SK-N-SH (cell line): ENCODE measurements at regions not wholly inside any gene's neighbourhood (a gene's known extent, or its start where the extent isn't known, plus 50 kb on each side); places are given as distances from the start of the nearest gene placed in this dataset.

ENCODE experiments used
- CTCF ChIP-seq: fragments of 200-600 bp; sonication (generic); IDR thresholded peaks from 2 replicates; pipeline ENCODE4 v1.6.1; 2017; ENCODE audit warnings: antibody characterized with exemption, mild to moderate bottlenecking, moderate library complexity
- ELF1 ChIP-seq: IDR thresholded peaks from 2 replicates; pipeline ENCODE4 v1.4.0; 2012
- EP300 ChIP-seq, 2 experiments: IDR thresholded peaks; 2 replicates each; pipeline versions ENCODE4 v1.4.0 to v1.6.1; 2012; ENCODE audit warnings: borderline replicate concordance in 1 of 2, low read depth in 1 of 2, low read length in 1 of 2
- FOXM1 ChIP-seq: IDR thresholded peaks from 2 replicates; pipeline ENCODE4 v1.4.0; 2012; ENCODE audit warnings: low read depth, mild to moderate bottlenecking
- GABPA ChIP-seq: IDR thresholded peaks from 2 replicates; pipeline ENCODE4 v1.4.0; 2012; ENCODE audit warnings: low read depth, mild to moderate bottlenecking
- MAX ChIP-seq: IDR thresholded peaks from 2 replicates; pipeline ENCODE4 v1.4.0; 2012; ENCODE audit warnings: low read depth
- MXI1 ChIP-seq: IDR thresholded peaks from 2 replicates; pipeline ENCODE4 v1.6.1; 2012; ENCODE audit warnings: mild to moderate bottlenecking, low read depth, low read length, improper control_type of control experiment
- NRF1 ChIP-seq: IDR thresholded peaks from 2 replicates; pipeline ENCODE4 v1.6.1; 2012; ENCODE audit warnings: low read depth, mild to moderate bottlenecking, low read length
- POLR2AphosphoS5 ChIP-seq: IDR thresholded peaks from 2 replicates; pipeline ENCODE4 v1.6.1; 2012; ENCODE audit warnings: low read depth, low read length
- RCOR1 ChIP-seq: fragments of 150-350 bp; IDR thresholded peaks from 2 replicates; pipeline ENCODE4 v1.6.1; 2017; ENCODE audit warnings: antibody characterized with exemption, low read length
- SMC3 ChIP-seq: IDR thresholded peaks from 2 replicates; pipeline ENCODE4 v1.6.1; 2012; ENCODE audit warnings: low read depth, low read length, improper control_type of control experiment
- TAF1 ChIP-seq: IDR thresholded peaks from 2 replicates; pipeline ENCODE4 v1.6.1; 2012; ENCODE audit warnings: low read depth, mild to moderate bottlenecking, low read length, moderate library complexity, borderline replicate concordance
- TF ChIP-seq, protein P1 (sequence below): IDR thresholded peaks from 2 replicates; pipeline ENCODE4 v1.6.1; 2012; ENCODE audit warnings: mild to moderate bottlenecking, low read depth, low read length, moderate library complexity
- TF ChIP-seq, protein P2 (sequence below): fragments of 150-350 bp; IDR thresholded peaks from 2 replicates; pipeline ENCODE4 v1.6.1; 2016; ENCODE audit warnings: mild to moderate bottlenecking, low read depth, low read length

DNA sequence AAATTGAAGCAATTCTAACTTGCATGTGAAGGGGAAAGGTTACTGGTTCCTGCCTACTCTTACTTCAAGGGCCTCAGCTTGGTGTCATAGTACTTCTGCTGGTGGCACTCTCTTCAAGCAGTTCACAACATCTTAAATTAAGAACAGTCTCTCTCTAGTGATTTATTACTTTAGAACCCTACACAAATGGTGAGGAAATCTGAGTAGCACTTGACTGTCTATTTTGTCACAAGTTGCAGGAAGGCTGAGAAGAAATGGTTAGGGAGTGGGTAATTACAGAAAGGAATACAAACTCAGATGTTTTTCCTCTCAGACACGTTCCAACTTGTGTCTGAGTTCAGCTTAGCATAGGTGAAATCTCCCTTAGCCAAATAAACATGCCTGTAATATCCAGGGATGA lies 242.3 kb upstream of the GRIA3 start:
- no peak for TF ChIP-seq EP300 (IDR thresholded peaks at IDR 0.05; ENCODE audit: borderline replicate concordance in 1 of 2, low read depth in 1 of 2, low read length in 1 of 2)
- no peak for TF ChIP-seq CTCF
- TF ChIP-seq, protein P1, sequence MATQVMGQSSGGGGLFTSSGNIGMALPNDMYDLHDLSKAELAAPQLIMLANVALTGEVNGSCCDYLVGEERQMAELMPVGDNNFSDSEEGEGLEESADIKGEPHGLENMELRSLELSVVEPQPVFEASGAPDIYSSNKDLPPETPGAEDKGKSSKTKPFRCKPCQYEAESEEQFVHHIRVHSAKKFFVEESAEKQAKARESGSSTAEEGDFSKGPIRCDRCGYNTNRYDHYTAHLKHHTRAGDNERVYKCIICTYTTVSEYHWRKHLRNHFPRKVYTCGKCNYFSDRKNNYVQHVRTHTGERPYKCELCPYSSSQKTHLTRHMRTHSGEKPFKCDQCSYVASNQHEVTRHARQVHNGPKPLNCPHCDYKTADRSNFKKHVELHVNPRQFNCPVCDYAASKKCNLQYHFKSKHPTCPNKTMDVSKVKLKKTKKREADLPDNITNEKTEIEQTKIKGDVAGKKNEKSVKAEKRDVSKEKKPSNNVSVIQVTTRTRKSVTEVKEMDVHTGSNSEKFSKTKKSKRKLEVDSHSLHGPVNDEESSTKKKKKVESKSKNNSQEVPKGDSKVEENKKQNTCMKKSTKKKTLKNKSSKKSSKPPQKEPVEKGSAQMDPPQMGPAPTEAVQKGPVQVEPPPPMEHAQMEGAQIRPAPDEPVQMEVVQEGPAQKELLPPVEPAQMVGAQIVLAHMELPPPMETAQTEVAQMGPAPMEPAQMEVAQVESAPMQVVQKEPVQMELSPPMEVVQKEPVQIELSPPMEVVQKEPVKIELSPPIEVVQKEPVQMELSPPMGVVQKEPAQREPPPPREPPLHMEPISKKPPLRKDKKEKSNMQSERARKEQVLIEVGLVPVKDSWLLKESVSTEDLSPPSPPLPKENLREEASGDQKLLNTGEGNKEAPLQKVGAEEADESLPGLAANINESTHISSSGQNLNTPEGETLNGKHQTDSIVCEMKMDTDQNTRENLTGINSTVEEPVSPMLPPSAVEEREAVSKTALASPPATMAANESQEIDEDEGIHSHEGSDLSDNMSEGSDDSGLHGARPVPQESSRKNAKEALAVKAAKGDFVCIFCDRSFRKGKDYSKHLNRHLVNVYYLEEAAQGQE, result no peak
- TF ChIP-seq SMC3, result no peak
- no peak for TF ChIP-seq TAF1
- TF ChIP-seq ELF1, result no peak
- TF ChIP-seq MAX, result no peak
- no peak for TF ChIP-seq GABPA
- TF ChIP-seq RCOR1, result no peak
- TF ChIP-seq POLR2AphosphoS5, result no peak
- TF ChIP-seq NRF1, result no peak
- no peak for TF ChIP-seq MXI1
- TF ChIP-seq FOXM1, result no peak
- TF ChIP-seq, protein P2, sequence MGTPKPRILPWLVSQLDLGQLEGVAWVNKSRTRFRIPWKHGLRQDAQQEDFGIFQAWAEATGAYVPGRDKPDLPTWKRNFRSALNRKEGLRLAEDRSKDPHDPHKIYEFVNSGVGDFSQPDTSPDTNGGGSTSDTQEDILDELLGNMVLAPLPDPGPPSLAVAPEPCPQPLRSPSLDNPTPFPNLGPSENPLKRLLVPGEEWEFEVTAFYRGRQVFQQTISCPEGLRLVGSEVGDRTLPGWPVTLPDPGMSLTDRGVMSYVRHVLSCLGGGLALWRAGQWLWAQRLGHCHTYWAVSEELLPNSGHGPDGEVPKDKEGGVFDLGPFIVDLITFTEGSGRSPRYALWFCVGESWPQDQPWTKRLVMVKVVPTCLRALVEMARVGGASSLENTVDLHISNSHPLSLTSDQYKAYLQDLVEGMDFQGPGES, result no peak
